ENCODE measurements at regions not wholly inside any gene's neighbourhood (a gene's known extent, or its start where the extent isn't known, plus 50 kb on each side); places are given as distances from the start of the nearest gene placed in this dataset.
"Not testable (repeated sequence)": the region's sequence is repeated elsewhere in the genome, so short reads cannot be mapped to it uniquely, and the experiment has no call there.

DNA sequence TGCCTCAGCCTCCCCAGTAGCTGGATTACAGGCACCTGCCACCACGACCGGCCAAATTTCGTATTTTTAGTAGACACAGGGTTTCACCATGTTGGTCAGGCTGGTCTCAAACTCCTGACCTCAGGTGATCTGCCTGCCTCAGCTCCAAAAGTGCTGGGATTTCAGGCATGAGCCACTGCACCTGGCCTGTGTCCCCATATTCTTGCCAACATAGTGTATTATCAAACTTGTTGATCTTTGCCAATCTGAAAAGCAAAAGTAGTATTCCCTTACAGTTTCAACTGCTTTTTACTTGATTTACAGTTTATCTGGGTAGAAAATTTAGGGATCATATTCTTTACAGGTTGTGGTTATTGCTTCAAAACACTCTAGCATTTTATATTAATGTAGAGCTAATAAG is 524.9 kb downstream of the TTLL7 start:
- TF ChIP-seq CTCF, POLR2A (IDR thresholded peaks at IDR 0.05): not testable (repeated sequence)

All from right lobe of liver (tissue), 4 donors.